Pons (tissue), 1 donor: ENCODE measurements at regions not wholly inside any gene's neighbourhood (a gene's known extent, or its start where the extent isn't known, plus 50 kb on each side); places are given as distances from the start of the nearest gene placed in this dataset.

ENCODE experiments used
- DNase-seq: peaks from one replicate; pipeline ENCODE4 v3.0.0-alpha.2; 2016; ENCODE audit warnings: low spot score

GRCh38 chr7:33852838-33853237 lies 52.5 kb upstream of the BMPER start:
- no peak for DNase-seq

GRCh38 chr7:33853361-33854062 lies 51.8 kb upstream of the BMPER start:
- DNase-seq, result no peak

- DNase-seq, result no peak
Measured at GRCh38 chr7:33854178-33854577, 51.2 kb upstream of the BMPER start.

GRCh38 chr7:33854801-33855350 lies 50.5 kb upstream of the BMPER start:
- peak; percentile 31 for DNase-seq
